ENCODE measurements at regions not wholly inside any gene's neighbourhood (a gene's known extent, or its start where the extent isn't known, plus 50 kb on each side); places are given as distances from the start of the nearest gene placed in this dataset.
"Not testable (repeated sequence)": the region's sequence is repeated elsewhere in the genome, so short reads cannot be mapped to it uniquely, and the experiment has no call there.

DNA sequence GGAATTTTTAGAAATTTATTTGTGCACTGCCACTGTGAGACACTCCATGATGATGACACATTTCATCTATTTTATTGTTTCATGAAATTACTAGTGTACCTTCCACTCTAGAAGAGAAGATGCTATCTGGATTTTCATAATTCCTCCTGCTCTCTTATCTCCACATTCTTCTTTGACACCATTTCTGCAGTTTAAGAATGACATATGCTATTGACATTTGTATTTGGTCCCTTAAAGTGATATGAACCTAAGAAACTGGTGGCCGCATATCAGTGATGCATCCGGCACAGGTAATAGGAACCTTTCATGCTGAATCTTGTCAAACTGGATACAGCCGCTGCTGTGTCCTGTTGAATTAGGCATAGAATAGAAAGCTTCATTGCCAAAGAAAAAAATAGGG lies 696.3 kb downstream of the TMEM121 start:
- no peak overlapping the region for H3K27ac ChIP-seq
- H3K79me2 ChIP-seq (ENCODE audit: insufficient read depth): no peaks in the 10 kb centered on the region
- H3K27me3 ChIP-seq (replicated peaks; ENCODE audit: insufficient read depth): no peaks in the 10 kb centered on the region
- no peak overlapping the region for H2AFZ ChIP-seq
- no peak overlapping the region for H3K4me2 ChIP-seq (ENCODE audit: unreplicated experiment)
- no peaks in the 10 kb centered on the region for H3K9me3 ChIP-seq (ENCODE audit: low read depth)
- DNase-seq: no peak
- in situ Hi-C loops (cut with MboI): no loop called here
- H4K20me1 ChIP-seq (ENCODE audit: insufficient read depth): no peaks in the 10 kb centered on the region
- no peaks in the 10 kb centered on the region for H3F3A ChIP-seq (ENCODE audit: insufficient read depth)
- H3K36me3 ChIP-seq (ENCODE audit: low read depth): no peaks in the 10 kb centered on the region
- no peaks in the 10 kb centered on the region for H3K9me2 ChIP-seq (ENCODE audit: insufficient read depth)
- no peaks in the 10 kb centered on the region for H3K4me1 ChIP-seq (ENCODE audit: insufficient read depth)
- no peak for TF ChIP-seq EZH2phosphoT487 (IDR thresholded peaks at IDR 0.05; ENCODE audit: insufficient read depth, low read depth)
- no peak for TF ChIP-seq EZH2 (IDR thresholded peaks at IDR 0.05; ENCODE audit: insufficient read depth, poor library complexity, severe bottlenecking)
- no peak overlapping the region for H3K9ac ChIP-seq
- WGBS, 2 experiments (ENCODE audit: low coverage in 1 of 2, low lambda C conversion rate in 2 of 2, missing lambda C conversion rate in 2 of 2): 41 to 43% methylated on average over 3 of the region's 3 CpGs
- H3K4me3 ChIP-seq: no peak overlapping the region

GRCh38 chr14:106227793-106228192 lies 701.4 kb downstream of the TMEM121 start:
- Histone ChIP-seq H3F3A (ENCODE audit: insufficient read depth) (no peaks in the 10 kb centered on the region), H3K4me3 (no peak overlapping the region), H4K20me1 (ENCODE audit: insufficient read depth) (no peaks in the 10 kb centered on the region), H2AFZ (no peak overlapping the region), H3K4me1 (ENCODE audit: insufficient read depth) (no peaks in the 10 kb centered on the region), H3K36me3 (ENCODE audit: low read depth) (no peaks in the 10 kb centered on the region), H3K4me2 (ENCODE audit: unreplicated experiment) (no peak overlapping the region), H3K9me3 (ENCODE audit: low read depth) (no peaks in the 10 kb centered on the region), H3K27ac (no peak overlapping the region), H3K79me2 (ENCODE audit: insufficient read depth) (no peaks in the 10 kb centered on the region), H3K27me3 (replicated peaks; ENCODE audit: insufficient read depth) (no peaks in the 10 kb centered on the region), H3K9me2 (ENCODE audit: insufficient read depth) (no peaks in the 10 kb centered on the region), H3K9ac (no peak overlapping the region)
- 19 to 24% methylated on average over 10 of the region's 10 CpGs for WGBS, 2 experiments (ENCODE audit: low coverage in 1 of 2, low lambda C conversion rate in 2 of 2, missing lambda C conversion rate in 2 of 2)
- TF ChIP-seq EZH2phosphoT487 (IDR thresholded peaks at IDR 0.05; ENCODE audit: insufficient read depth, low read depth): no peak
- no peak for TF ChIP-seq EZH2 (IDR thresholded peaks at IDR 0.05; ENCODE audit: insufficient read depth, poor library complexity, severe bottlenecking)
- in situ Hi-C loops (cut with MboI): no loop called here
- no peak for DNase-seq

GRCh38 chr14:106228541-106229158 lies 702.3 kb downstream of the TMEM121 start:
- WGBS, 2 experiments (ENCODE audit: low coverage in 1 of 2, low lambda C conversion rate in 2 of 2, missing lambda C conversion rate in 2 of 2): 30 to 31% methylated on average over 6 of the region's 6 CpGs
- no peaks in the 10 kb centered on the region for H4K20me1 ChIP-seq (ENCODE audit: insufficient read depth)
- no peaks in the 10 kb centered on the region for H3K36me3 ChIP-seq (ENCODE audit: low read depth)
- no peaks in the 10 kb centered on the region for H3K9me2 ChIP-seq (ENCODE audit: insufficient read depth)
- no peak overlapping the region for H2AFZ ChIP-seq
- no peaks in the 10 kb centered on the region for H3K79me2 ChIP-seq (ENCODE audit: insufficient read depth)
- H3F3A ChIP-seq (ENCODE audit: insufficient read depth): no peaks in the 10 kb centered on the region
- in situ Hi-C loops (cut with MboI): no loop called here
- no peaks in the 10 kb centered on the region for H3K4me1 ChIP-seq (ENCODE audit: insufficient read depth)
- H3K4me2 ChIP-seq (ENCODE audit: unreplicated experiment): no peak overlapping the region
- no peaks in the 10 kb centered on the region for H3K27me3 ChIP-seq (replicated peaks; ENCODE audit: insufficient read depth)
- no peak overlapping the region for H3K4me3 ChIP-seq
- H3K27ac ChIP-seq: no peak overlapping the region
- no peak for TF ChIP-seq EZH2 (IDR thresholded peaks at IDR 0.05; ENCODE audit: insufficient read depth, poor library complexity, severe bottlenecking)
- no peaks in the 10 kb centered on the region for H3K9me3 ChIP-seq (ENCODE audit: low read depth)
- H3K9ac ChIP-seq: no peak overlapping the region
- no peak for DNase-seq

DNA sequence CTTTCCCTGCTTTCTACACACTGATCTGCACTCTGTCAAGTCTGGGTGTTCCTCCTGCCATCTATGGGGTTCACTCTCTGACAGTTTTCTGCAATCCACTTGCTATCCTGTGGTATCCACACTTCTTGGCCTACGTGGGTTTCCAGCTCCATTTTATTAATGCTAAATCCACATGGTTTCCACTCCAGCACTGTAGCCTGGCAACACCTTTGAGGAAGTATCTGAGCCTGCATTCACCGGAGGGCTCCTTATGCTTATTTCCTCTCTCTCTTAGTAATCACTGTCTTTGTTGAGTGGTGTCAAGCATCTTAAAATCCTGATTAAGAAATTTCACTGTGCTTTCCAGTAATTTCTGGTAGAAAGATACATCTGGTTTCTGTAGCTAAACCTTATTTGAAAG lies 703.7 kb downstream of the TMEM121 start:
- H3K4me3 ChIP-seq: no peak overlapping the region
- no peaks in the 10 kb centered on the region for H3K4me1 ChIP-seq (ENCODE audit: insufficient read depth)
- H3F3A ChIP-seq (ENCODE audit: insufficient read depth): no peaks in the 10 kb centered on the region
- no peak overlapping the region for H3K4me2 ChIP-seq (ENCODE audit: unreplicated experiment)
- H3K27ac ChIP-seq: no peak overlapping the region
- 24 to 29% methylated on average over 2 of the region's 2 CpGs for WGBS, 2 experiments (ENCODE audit: low coverage in 1 of 2, low lambda C conversion rate in 2 of 2, missing lambda C conversion rate in 2 of 2)
- H3K9me2 ChIP-seq (ENCODE audit: insufficient read depth): no peaks in the 10 kb centered on the region
- H3K9me3 ChIP-seq (ENCODE audit: low read depth): no peaks in the 10 kb centered on the region
- H4K20me1 ChIP-seq (ENCODE audit: insufficient read depth): no peaks in the 10 kb centered on the region
- in situ Hi-C loops (cut with MboI): no loop called here
- no peaks in the 10 kb centered on the region for H3K79me2 ChIP-seq (ENCODE audit: insufficient read depth)
- no peak overlapping the region for H2AFZ ChIP-seq
- no peak for DNase-seq
- TF ChIP-seq EZH2phosphoT487 (IDR thresholded peaks at IDR 0.05; ENCODE audit: insufficient read depth, low read depth) (no peak), EZH2 (IDR thresholded peaks at IDR 0.05; ENCODE audit: insufficient read depth, poor library complexity, severe bottlenecking) (no peak)
- H3K27me3 ChIP-seq (replicated peaks; ENCODE audit: insufficient read depth): no peaks in the 10 kb centered on the region
- no peaks in the 10 kb centered on the region for H3K36me3 ChIP-seq (ENCODE audit: low read depth)
- H3K9ac ChIP-seq: no peak overlapping the region

- H3K79me2 ChIP-seq (ENCODE audit: insufficient read depth); H3K36me3 ChIP-seq (ENCODE audit: low read depth); H3F3A ChIP-seq (ENCODE audit: insufficient read depth); H3K4me3 ChIP-seq; H3K4me1 ChIP-seq (ENCODE audit: insufficient read depth); in situ Hi-C loops (cut with MboI); H2AFZ ChIP-seq; H3K27ac ChIP-seq; H4K20me1 ChIP-seq (ENCODE audit: insufficient read depth); H3K9me3 ChIP-seq (ENCODE audit: low read depth); H3K4me2 ChIP-seq (ENCODE audit: unreplicated experiment); DNase-seq; H3K27me3 ChIP-seq (replicated peaks; ENCODE audit: insufficient read depth); H3K9me2 ChIP-seq (ENCODE audit: insufficient read depth); H3K9ac ChIP-seq: not testable (repeated sequence)
- 0 to 2% methylated on average over 3 of the region's 3 CpGs for WGBS, 2 experiments (ENCODE audit: low coverage in 1 of 2, low lambda C conversion rate in 2 of 2, missing lambda C conversion rate in 2 of 2)
Measured at GRCh38 chr14:106233191-106233590, 706.8 kb downstream of the TMEM121 start.

DNA sequence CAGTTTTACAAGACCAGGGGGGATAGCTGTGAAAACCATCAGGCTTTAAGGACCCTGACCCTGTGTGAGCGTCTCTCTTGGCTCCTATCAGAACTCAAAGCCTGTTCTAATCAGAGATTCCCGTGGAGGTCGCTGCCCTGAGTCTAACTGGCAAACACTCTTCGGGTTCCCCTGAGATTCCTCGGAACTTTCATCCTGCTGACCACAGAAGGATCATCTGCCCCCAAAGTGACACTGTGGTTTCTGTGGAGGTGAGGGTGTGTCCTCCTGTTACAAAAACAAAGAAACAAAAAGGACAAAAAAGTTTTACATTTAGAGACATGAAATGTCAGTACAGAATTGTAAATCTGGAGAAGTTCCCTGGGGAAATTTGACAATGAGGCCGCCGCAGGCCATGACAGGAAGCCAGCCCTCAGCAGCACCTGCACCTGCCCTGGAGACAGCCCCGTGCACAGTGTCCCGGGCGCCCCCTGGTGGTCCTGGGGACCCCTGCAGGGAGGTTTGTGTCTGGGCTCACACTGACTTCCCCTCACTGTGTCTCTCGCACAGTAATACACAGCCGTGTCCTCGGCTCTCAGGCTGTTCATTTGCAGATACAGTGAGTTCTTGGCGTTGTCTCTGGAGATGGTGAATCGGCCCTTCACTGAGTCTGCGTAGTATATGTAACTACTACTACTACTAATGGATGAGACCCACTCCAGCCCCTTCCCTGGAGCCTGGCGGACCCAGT lies 708.3 kb downstream of the TMEM121 start:
- H3K27ac ChIP-seq; H3K9me2 ChIP-seq (ENCODE audit: insufficient read depth); in situ Hi-C loops (cut with MboI); H3K9me3 ChIP-seq (ENCODE audit: low read depth); H3K4me3 ChIP-seq; H3F3A ChIP-seq (ENCODE audit: insufficient read depth); H3K27me3 ChIP-seq (replicated peaks; ENCODE audit: insufficient read depth); H3K9ac ChIP-seq; DNase-seq; H3K36me3 ChIP-seq (ENCODE audit: low read depth); H3K4me2 ChIP-seq (ENCODE audit: unreplicated experiment); H3K79me2 ChIP-seq (ENCODE audit: insufficient read depth); H4K20me1 ChIP-seq (ENCODE audit: insufficient read depth); H2AFZ ChIP-seq; H3K4me1 ChIP-seq (ENCODE audit: insufficient read depth): not testable (repeated sequence)
- WGBS, 2 experiments (ENCODE audit: low coverage in 1 of 2, low lambda C conversion rate in 2 of 2, missing lambda C conversion rate in 2 of 2): 25 to 29% methylated on average over 11 to 14 of the region's 17 CpGs
